GM12878 (cell line): ENCODE measurements at regions not wholly inside any gene's neighbourhood (a gene's known extent, or its start where the extent isn't known, plus 50 kb on each side); places are given as distances from the start of the nearest gene placed in this dataset.

ENCODE experiments used
- ATAC-seq: fragments of 200-7000 bp; cut with Tn5 transposase; 3 replicates; pipeline ENCODE4 v1.9.1; 2020; ENCODE audit warnings: mild to moderate bottlenecking, moderate library complexity
- BruUV-seq: library from RNA; stranded (reverse); fragments of 400-500 nt; replicated peaks from 2 replicates; lab custom pipeline; 2021; lab: Mats Ljungman, UMichigan
- CTCF ChIA-PET: fragments of 300-600 bp; sonication (Branson Sonifier 250); formaldehyde crosslinking; extraction: SDS; loops from one replicate; lab custom pipeline; 2021; ENCODE audit warnings: inconsistent platforms; lab: Yijun Ruan, JAX
- POLR2A ChIA-PET: fragments of 350-600 bp; formaldehyde crosslinking; extraction: SDS; loops from one replicate; lab custom pipeline; 2021; ENCODE audit warnings: inconsistent platforms; lab: Charles Lee
- RAD21 ChIA-PET: fragments of 300-600 bp; sonication (Branson Sonifier 250); formaldehyde crosslinking; loops from one replicate; lab custom pipeline; 2023; ENCODE audit warnings: antibody characterized with exemption; ENCODE audit not compliant: unreplicated experiment; lab: Charles Lee
- SMC1A ChIA-PET: fragments of 300-600 bp; sonication (Branson Sonifier 250); formaldehyde crosslinking; loops from one replicate; lab custom pipeline; 2023; ENCODE audit not compliant: unreplicated experiment, uncharacterized antibody; lab: Charles Lee
- DNase-seq: peaks from one replicate; pipeline ENCODE4 v3.0.0-alpha.2; 2011; ENCODE audit warnings: low read depth, low spot score
- FAIRE-seq: peaks from 3 replicates; lab custom pipeline; 2011; peaks lifted over from hg19 to GRCh38; lab: Jason Lieb, UNC
- H2AFZ ChIP-seq: 2 replicates; pipeline ENCODE4 v1.6.0; 2011; ENCODE audit warnings: low read depth, low read length, control low read depth; ENCODE audit not compliant: control insufficient read depth
- H3K27ac ChIP-seq: 2 replicates; pipeline ENCODE4 v1.5.1; 2011; ENCODE audit warnings: control low read depth; ENCODE audit not compliant: control insufficient read depth, insufficient read depth
- H3K27me3 ChIP-seq, 2 experiments: replicated peaks in 1 of 2; 2 replicates each; pipeline versions ENCODE4 v1.6.0 to v1.6.1; 2011; ENCODE audit warnings: low read length in 1 of 2; ENCODE audit not compliant: control insufficient read depth in 2 of 2, insufficient read depth in 2 of 2
- H3K36me3 ChIP-seq, 2 experiments: 2 replicates each; pipeline ENCODE4 v1.5.1; 2011; ENCODE audit warnings: low read length in 1 of 2; ENCODE audit not compliant: control insufficient read depth in 2 of 2, insufficient read depth in 2 of 2
- H3K4me1 ChIP-seq: 2 replicates; pipeline ENCODE4 v1.6.1; 2011; ENCODE audit warnings: mild to moderate bottlenecking, low read length, moderate library complexity, mixed read lengths; ENCODE audit not compliant: control insufficient read depth, insufficient read depth
- H3K4me2 ChIP-seq: 2 replicates; pipeline ENCODE4 v1.6.0; 2011; ENCODE audit warnings: control low read depth; ENCODE audit not compliant: control insufficient read depth, insufficient read depth
- H3K4me3 ChIP-seq: fragments of 200-600 bp; sonication (generic); 2 replicates; pipeline ENCODE4 v1.5.1; 2016
- H3K79me2 ChIP-seq: 2 replicates; pipeline ENCODE4 v1.6.0; 2011; ENCODE audit warnings: low read length; ENCODE audit not compliant: control insufficient read depth, insufficient read depth
- H3K9ac ChIP-seq: 2 replicates; pipeline ENCODE4 v1.8.0; 2011; ENCODE audit warnings: low read length, control low read depth, mixed read lengths; ENCODE audit not compliant: control insufficient read depth, insufficient read depth
- H3K9me3 ChIP-seq: replicated peaks from 3 replicates; pipeline ENCODE4 v1.5.1; 2011; ENCODE audit warnings: mild to moderate bottlenecking, low read length; ENCODE audit not compliant: control insufficient read depth, insufficient read depth
- H4K20me1 ChIP-seq: 2 replicates; pipeline ENCODE4 v1.6.0; 2011; ENCODE audit not compliant: control insufficient read depth, insufficient read depth
- EED ChIP-seq: sonication (generic); IDR thresholded peaks from 2 replicates; pipeline ENCODE4 v1.6.1; 2016; ENCODE audit warnings: antibody characterized with exemption, low read depth
- ESRRA ChIP-seq: IDR thresholded peaks from 2 replicates; pipeline ENCODE4 v1.6.1; 2012; ENCODE audit warnings: mild to moderate bottlenecking, low read length, improper control_type of control experiment
- EZH2 ChIP-seq: IDR thresholded peaks from 2 replicates; pipeline ENCODE4 v1.6.1; 2012; ENCODE audit warnings: low read depth, mild to moderate bottlenecking, control low read depth, inconsistent platforms, low read length, borderline replicate concordance; ENCODE audit not compliant: control insufficient read depth
- GATAD2B ChIP-seq: fragments of 450-650 bp; conservative IDR thresholded peaks from 2 replicates; pipeline ENCODE4 v1.6.1; 2017; ENCODE audit warnings: low read depth, mild to moderate bottlenecking, moderate library complexity
- JUND ChIP-seq: IDR thresholded peaks from 2 replicates; pipeline ENCODE4 v1.6.1; 2012; ENCODE audit warnings: low read depth, mild to moderate bottlenecking, low read length, improper control_type of control experiment, moderate library complexity
- LARP7 ChIP-seq: fragments of 450-650 bp; IDR thresholded peaks from 2 replicates; pipeline ENCODE4 v1.6.1; 2017; ENCODE audit warnings: mild to moderate bottlenecking
- SMAD5 ChIP-seq: IDR thresholded peaks from 2 replicates; pipeline ENCODE4 v1.6.1; 2016; ENCODE audit warnings: antibody characterized with exemption, low read depth
- YBX1 ChIP-seq: fragments of 450-650 bp; IDR thresholded peaks from 2 replicates; pipeline ENCODE4 v1.6.1; 2016; ENCODE audit warnings: antibody characterized with exemption
- WGBS: methylation state at CpG from one replicate; pipeline ENCODE4 v1.1.6; 2016; ENCODE audit warnings: low lambda C conversion rate; ENCODE audit not compliant: insufficient replicate concordance, insufficient coverage; ENCODE audit errors: missing lambda C conversion rate; 5-methylcytosine and 5-hydroxymethylcytosine counted together
- in situ Hi-C: fragments of 300-500 bp; cut with MboI; formaldehyde crosslinking; loops from 9 replicates; pipeline ENCODE4 v1.14.3; 2018; ENCODE audit warnings: mixed read lengths
- intact Hi-C: fragments of 100-400 bp; cut with micrococcal nuclease; formaldehyde crosslinking; loops from one replicate; pipeline ENCODE4 v1.14.2; 2022; ENCODE audit not compliant: unreplicated experiment
- TF ChIP-seq, protein P1 (sequence below): fragments of 150-350 bp; IDR thresholded peaks from 2 replicates; pipeline ENCODE4 v1.6.1; 2014; ENCODE audit warnings: mild to moderate bottlenecking, low read depth, low read length
- TF ChIP-seq, protein P2 (sequence below): fragments of 450-650 bp; IDR thresholded peaks from 2 replicates; pipeline ENCODE4 v1.6.1; 2017; ENCODE audit warnings: mild to moderate bottlenecking, low read depth, inconsistent platforms; ENCODE audit not compliant: poor library complexity, severe bottlenecking
- TF ChIP-seq, protein P3 (sequence below): fragments of 450-650 bp; IDR thresholded peaks from 2 replicates; pipeline ENCODE4 v1.6.1; 2017; ENCODE audit warnings: mild to moderate bottlenecking, moderate library complexity
- TF ChIP-seq, protein P4 (sequence below): fragments of 450-650 bp; formaldehyde crosslinking; IDR thresholded peaks from 2 replicates; pipeline ENCODE4 v1.4.0; 2022; ENCODE audit warnings: mild to moderate bottlenecking, moderate library complexity

DNA sequence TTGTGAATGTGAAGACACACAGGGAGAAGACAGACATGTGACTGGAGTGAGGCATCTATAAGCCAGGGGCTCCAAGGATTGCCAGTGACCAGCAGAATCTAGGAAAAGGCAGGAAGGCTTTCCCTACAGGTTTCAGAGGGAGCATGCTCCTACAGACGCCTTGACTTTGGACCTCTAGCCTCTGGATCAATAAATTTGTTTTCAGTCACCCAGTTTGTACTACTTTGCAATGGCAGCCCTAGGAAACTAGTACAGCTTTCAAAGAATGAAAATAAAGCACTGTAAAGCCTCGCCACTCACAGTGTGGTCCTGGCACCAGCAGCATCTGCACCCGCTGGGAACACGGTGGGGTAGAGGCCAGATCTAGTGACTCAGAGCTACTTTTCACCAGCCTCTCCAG lies 510.0 kb downstream of the LTN1 start:
- no peak overlapping the region for H3K27ac ChIP-seq
- H3K36me3 ChIP-seq, result no peaks in the 10 kb centered on the region
- no peaks in the 10 kb centered on the region for H3K79me2 ChIP-seq
- H2AFZ ChIP-seq, result no peak overlapping the region
- ChIA-PET CTCF (no interaction called here), SMC1A (no interaction called here), POLR2A (no interaction called here), RAD21 (no interaction called here)
- no peaks in the 10 kb centered on the region for H3K9me3 ChIP-seq
- H3K4me3 ChIP-seq, result no peak overlapping the region
- no peaks in the 10 kb centered on the region for H3K4me1 ChIP-seq
- no peaks in the 10 kb centered on the region for H3K27me3 ChIP-seq
- DNase-seq, result no peak
- TF ChIP-seq, protein P1, sequence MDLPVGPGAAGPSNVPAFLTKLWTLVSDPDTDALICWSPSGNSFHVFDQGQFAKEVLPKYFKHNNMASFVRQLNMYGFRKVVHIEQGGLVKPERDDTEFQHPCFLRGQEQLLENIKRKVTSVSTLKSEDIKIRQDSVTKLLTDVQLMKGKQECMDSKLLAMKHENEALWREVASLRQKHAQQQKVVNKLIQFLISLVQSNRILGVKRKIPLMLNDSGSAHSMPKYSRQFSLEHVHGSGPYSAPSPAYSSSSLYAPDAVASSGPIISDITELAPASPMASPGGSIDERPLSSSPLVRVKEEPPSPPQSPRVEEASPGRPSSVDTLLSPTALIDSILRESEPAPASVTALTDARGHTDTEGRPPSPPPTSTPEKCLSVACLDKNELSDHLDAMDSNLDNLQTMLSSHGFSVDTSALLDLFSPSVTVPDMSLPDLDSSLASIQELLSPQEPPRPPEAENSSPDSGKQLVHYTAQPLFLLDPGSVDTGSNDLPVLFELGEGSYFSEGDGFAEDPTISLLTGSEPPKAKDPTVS, result no peak
- TF ChIP-seq, protein P2, sequence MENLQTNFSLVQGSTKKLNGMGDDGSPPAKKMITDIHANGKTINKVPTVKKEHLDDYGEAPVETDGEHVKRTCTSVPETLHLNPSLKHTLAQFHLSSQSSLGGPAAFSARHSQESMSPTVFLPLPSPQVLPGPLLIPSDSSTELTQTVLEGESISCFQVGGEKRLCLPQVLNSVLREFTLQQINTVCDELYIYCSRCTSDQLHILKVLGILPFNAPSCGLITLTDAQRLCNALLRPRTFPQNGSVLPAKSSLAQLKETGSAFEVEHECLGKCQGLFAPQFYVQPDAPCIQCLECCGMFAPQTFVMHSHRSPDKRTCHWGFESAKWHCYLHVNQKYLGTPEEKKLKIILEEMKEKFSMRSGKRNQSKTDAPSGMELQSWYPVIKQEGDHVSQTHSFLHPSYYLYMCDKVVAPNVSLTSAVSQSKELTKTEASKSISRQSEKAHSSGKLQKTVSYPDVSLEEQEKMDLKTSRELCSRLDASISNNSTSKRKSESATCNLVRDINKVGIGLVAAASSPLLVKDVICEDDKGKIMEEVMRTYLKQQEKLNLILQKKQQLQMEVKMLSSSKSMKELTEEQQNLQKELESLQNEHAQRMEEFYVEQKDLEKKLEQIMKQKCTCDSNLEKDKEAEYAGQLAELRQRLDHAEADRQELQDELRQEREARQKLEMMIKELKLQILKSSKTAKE, result no peak
- TF ChIP-seq EED (no peak), EZH2 (no peak), JUND (no peak), ESRRA (no peak), YBX1 (no peak), GATAD2B (no peak), SMAD5 (no peak), LARP7 (no peak)
- TF ChIP-seq, protein P3, sequence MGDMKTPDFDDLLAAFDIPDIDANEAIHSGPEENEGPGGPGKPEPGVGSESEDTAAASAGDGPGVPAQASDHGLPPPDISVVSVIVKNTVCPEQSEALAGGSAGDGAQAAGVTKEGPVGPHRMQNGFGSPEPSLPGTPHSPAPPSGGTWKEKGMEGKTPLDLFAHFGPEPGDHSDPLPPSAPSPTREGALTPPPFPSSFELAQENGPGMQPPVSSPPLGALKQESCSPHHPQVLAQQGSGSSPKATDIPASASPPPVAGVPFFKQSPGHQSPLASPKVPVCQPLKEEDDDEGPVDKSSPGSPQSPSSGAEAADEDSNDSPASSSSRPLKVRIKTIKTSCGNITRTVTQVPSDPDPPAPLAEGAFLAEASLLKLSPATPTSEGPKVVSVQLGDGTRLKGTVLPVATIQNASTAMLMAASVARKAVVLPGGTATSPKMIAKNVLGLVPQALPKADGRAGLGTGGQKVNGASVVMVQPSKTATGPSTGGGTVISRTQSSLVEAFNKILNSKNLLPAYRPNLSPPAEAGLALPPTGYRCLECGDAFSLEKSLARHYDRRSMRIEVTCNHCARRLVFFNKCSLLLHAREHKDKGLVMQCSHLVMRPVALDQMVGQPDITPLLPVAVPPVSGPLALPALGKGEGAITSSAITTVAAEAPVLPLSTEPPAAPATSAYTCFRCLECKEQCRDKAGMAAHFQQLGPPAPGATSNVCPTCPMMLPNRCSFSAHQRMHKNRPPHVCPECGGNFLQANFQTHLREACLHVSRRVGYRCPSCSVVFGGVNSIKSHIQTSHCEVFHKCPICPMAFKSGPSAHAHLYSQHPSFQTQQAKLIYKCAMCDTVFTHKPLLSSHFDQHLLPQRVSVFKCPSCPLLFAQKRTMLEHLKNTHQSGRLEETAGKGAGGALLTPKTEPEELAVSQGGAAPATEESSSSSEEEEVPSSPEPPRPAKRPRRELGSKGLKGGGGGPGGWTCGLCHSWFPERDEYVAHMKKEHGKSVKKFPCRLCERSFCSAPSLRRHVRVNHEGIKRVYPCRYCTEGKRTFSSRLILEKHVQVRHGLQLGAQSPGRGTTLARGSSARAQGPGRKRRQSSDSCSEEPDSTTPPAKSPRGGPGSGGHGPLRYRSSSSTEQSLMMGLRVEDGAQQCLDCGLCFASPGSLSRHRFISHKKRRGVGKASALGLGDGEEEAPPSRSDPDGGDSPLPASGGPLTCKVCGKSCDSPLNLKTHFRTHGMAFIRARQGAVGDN, result no peak
- TF ChIP-seq, protein P4, sequence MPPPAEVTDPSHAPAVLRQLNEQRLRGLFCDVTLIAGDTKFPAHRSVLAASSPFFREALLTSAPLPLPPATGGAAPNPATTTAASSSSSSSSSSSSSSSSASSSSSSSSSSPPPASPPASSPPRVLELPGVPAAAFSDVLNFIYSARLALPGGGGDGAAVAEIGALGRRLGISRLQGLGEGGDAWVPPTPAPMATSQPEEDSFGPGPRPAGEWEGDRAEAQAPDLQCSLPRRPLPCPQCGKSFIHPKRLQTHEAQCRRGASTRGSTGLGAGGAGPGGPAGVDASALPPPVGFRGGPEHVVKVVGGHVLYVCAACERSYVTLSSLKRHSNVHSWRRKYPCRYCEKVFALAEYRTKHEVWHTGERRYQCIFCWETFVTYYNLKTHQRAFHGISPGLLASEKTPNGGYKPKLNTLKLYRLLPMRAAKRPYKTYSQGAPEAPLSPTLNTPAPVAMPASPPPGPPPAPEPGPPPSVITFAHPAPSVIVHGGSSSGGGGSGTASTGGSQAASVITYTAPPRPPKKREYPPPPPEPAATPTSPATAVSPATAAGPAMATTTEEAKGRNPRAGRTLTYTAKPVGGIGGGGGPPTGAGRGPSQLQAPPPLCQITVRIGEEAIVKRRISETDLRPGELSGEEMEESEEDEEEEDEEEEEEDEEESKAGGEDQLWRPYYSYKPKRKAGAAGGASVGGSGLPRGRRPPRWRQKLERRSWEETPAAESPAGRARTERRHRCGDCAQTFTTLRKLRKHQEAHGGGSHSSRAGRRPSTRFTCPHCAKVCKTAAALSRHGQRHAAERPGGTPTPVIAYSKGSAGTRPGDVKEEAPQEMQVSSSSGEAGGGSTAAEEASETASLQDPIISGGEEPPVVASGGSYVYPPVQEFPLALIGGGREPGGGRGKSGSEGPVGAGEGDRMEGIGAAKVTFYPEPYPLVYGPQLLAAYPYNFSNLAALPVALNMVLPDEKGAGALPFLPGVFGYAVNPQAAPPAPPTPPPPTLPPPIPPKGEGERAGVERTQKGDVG (CRISPR knock-in tag), result no peak
- H3K9ac ChIP-seq, result no peak overlapping the region
- intact Hi-C loops, result no loop called here
- BruUV-seq, result no TSS peak
- FAIRE-seq, result no peak
- in situ Hi-C loops, result no loop called here
- 2% methylated on average over 4 of the region's 4 CpGs for WGBS
- no peak for ATAC-seq
- no peak overlapping the region for H3K4me2 ChIP-seq
- H4K20me1 ChIP-seq, result no peaks in the 10 kb centered on the region
